ENCODE measurements at regions not wholly inside any gene's neighbourhood (a gene's known extent, or its start where the extent isn't known, plus 50 kb on each side); places are given as distances from the start of the nearest gene placed in this dataset.
"Not testable (repeated sequence)": the region's sequence is repeated elsewhere in the genome, so short reads cannot be mapped to it uniquely, and the experiment has no call there.

DNA sequence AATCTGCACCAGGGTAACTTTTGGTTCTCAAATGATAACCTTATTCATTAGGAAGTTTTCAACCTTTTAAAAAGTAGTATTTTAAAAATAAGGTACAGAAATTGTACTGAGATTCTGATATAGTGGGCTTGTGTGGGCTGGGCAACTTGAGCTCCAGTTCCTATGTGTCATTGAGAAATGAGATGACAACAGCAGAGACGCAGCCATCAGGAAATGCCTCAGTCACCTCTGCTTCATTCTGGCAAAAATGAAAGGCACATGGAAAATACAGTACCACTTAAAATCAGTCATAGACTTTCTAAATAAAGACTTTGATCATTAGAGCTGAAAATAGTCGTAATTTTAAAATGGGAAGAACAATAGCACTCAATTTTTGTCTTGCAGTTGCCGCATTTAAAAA, 480.2 kb downstream of the PLK2 start:
- Histone ChIP-seq H3K27ac (no peak overlapping the region), H3K4me1 (peaks cover 6% of the 10 kb centered on the region), H3K27me3 (no peaks in the 10 kb centered on the region), H3K9me3 (replicated peaks) (peaks cover 2% of the 10 kb centered on the region; the same call in 1 of the 2 replicates), H3K36me3 (no peaks in the 10 kb centered on the region), H3K4me3 (no peak overlapping the region)
- no peak for DNase-seq

- Histone ChIP-seq H3K27ac (no peak overlapping the region), H3K36me3 (no peaks in the 10 kb centered on the region), H3K4me3 (no peak overlapping the region), H3K27me3 (no peaks in the 10 kb centered on the region), H3K4me1 (peaks cover 6% of the 10 kb centered on the region), H3K9me3 (replicated peaks) (peaks cover 2% of the 10 kb centered on the region; the same call in 1 of the 2 replicates)
- DNase-seq = no peak
These were observed 483.4 kb downstream of the PLK2 start for GRCh38 chr5:57976506-57976905.

DNA sequence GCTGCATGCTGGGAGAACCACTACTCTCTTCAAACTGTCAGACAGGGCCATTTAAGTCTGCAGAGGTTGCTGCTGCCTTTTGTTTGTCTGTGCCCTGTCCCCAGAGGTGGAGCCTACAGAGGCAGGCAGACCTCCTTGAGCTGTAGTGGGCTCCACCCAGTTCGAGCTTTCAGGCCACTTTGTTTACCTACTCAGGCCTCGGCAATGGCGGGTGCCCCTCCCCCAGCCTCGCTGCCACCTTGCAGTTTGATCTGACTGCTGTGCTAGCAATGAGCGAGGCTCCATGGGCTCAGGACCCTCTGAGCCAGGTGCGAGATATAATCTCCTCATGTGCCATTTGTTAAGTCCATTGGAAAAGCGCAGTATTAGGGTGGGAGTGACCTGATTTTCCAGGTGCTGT, 487.8 kb downstream of the PLK2 start:
- H3K27ac ChIP-seq; H3K4me1 ChIP-seq; H3K27me3 ChIP-seq; H3K36me3 ChIP-seq; H3K4me3 ChIP-seq; H3K9me3 ChIP-seq (replicated peaks); DNase-seq: not testable (repeated sequence)

GRCh38 chr5:57960569-57960968, 478.0 kb upstream of the ACTBL2 start:
- no peaks in the 10 kb centered on the region for H3K36me3 ChIP-seq
- DNase-seq = no peak
- H3K4me1 ChIP-seq = 0 out of 2 replicates have a peak, but pooled peaks cover 2% of the 10 kb centered on the region

DNA sequence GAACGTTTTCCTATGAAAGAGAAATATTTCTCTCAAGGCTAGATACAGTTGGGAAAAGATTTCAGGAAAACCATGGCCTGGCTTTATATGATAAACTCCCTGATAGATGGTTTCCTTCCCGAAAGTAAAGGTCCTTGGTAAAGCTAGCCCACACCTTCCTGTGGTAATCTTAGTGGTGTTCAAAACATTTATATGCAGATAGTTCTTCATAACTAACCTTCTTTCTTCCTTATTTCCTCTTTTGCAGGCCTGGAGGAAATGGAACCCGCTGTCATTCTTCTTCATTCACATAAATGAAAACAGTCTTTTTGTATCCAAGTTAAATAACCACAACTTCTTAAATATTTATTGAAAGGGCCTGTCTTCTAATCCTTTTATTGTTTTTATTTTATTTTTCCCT, 474.0 kb upstream of the ACTBL2 start:
- 0 out of 2 replicates have a peak, but pooled peaks cover 2% of the 10 kb centered on the region for H3K4me1 ChIP-seq
- DNase-seq = no peak
- no peak overlapping the region for H3K27ac ChIP-seq
- H3K36me3 ChIP-seq = no peaks in the 10 kb centered on the region
- H3K4me3 ChIP-seq = no peak overlapping the region
- no peaks in the 10 kb centered on the region for H3K9me3 ChIP-seq (replicated peaks)
- H3K27me3 ChIP-seq = no peaks in the 10 kb centered on the region

More at GRCh38 chr5:57960569-57960968, 478.0 kb upstream of the ACTBL2 start:
- H3K27me3 ChIP-seq = no peaks in the 10 kb centered on the region
- no peak overlapping the region for H3K4me3 ChIP-seq
- H3K27ac ChIP-seq = no peak overlapping the region
- 0 out of 2 replicates have a peak, but pooled peaks cover under 1% of the 10 kb centered on the region for H3K9me3 ChIP-seq (replicated peaks)

GRCh38 chr5:57955511-57955910, 472.9 kb upstream of the ACTBL2 start:
- Histone ChIP-seq H3K4me1 (0 out of 2 replicates have a peak, but pooled peaks cover 2% of the 10 kb centered on the region), H3K36me3 (no peaks in the 10 kb centered on the region), H3K27ac (no peak overlapping the region), H3K27me3 (no peaks in the 10 kb centered on the region), H3K4me3 (no peak overlapping the region), H3K9me3 (replicated peaks) (no peaks in the 10 kb centered on the region)
- no peak for DNase-seq

- Histone ChIP-seq H3K4me3 (no peak overlapping the region), H3K4me1 (no peaks in the 10 kb centered on the region), H3K27me3 (no peaks in the 10 kb centered on the region), H3K9me3 (replicated peaks) (no peaks in the 10 kb centered on the region), H3K27ac (no peak overlapping the region), H3K36me3 (no peaks in the 10 kb centered on the region)
- no peak for DNase-seq
These were observed 471.2 kb upstream of the ACTBL2 start for GRCh38 chr5:57953792-57954191.

DNA sequence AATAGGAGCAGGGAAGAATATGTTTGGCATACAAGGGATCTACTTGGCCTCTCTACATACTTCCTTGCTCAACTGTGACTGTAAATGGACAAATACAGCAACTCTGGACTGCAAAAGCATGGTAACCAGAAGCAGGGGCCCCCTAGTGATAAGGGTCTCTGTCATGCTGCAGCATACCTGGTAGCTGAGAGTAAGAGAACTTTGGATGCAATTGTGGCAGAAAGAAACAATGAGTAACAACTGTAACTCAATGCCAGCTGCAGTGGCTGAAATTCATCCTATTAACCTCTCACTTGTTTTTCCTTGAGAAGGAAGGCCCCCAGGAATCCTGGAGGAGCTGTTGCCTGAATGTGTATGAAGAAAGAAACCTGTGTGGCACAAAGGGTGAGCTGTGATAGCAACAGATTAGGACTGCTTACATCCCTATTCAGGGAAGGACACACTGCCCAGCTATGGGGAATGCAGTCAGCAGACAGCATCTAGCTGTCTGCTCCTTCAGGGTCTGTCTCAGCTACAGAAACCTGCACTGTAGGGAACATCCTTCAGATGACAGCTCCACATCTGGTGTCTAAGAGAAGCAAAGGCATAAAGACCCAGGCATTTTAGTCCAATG, 468.1 kb upstream of the ACTBL2 start:
- no peak for DNase-seq
- H3K36me3 ChIP-seq = no peaks in the 10 kb centered on the region
- no peaks in the 10 kb centered on the region for H3K4me1 ChIP-seq
- H3K9me3 ChIP-seq (replicated peaks) = no peaks in the 10 kb centered on the region
- H3K27ac ChIP-seq = no peak overlapping the region
- no peaks in the 10 kb centered on the region for H3K27me3 ChIP-seq
- no peak overlapping the region for H3K4me3 ChIP-seq

- no peaks in the 10 kb centered on the region for H3K27me3 ChIP-seq
- DNase-seq = no peak
- no peaks in the 10 kb centered on the region for H3K4me1 ChIP-seq
- H3K4me3 ChIP-seq = no peak overlapping the region
- no peak overlapping the region for H3K27ac ChIP-seq
- H3K9me3 ChIP-seq (replicated peaks) = no peaks in the 10 kb centered on the region
- no peaks in the 10 kb centered on the region for H3K36me3 ChIP-seq
These were observed 465.5 kb upstream of the ACTBL2 start for GRCh38 chr5:57948091-57948490.

GRCh38 chr5:57947181-57947580, 464.6 kb upstream of the ACTBL2 start:
- no peaks in the 10 kb centered on the region for H3K27me3 ChIP-seq
- no peaks in the 10 kb centered on the region for H3K36me3 ChIP-seq
- no peaks in the 10 kb centered on the region for H3K4me1 ChIP-seq
- no peak for DNase-seq
- no peak overlapping the region for H3K4me3 ChIP-seq
- no peak overlapping the region for H3K27ac ChIP-seq
- H3K9me3 ChIP-seq (replicated peaks) = no peaks in the 10 kb centered on the region; the same call in 1 of the 2 replicates

DNA sequence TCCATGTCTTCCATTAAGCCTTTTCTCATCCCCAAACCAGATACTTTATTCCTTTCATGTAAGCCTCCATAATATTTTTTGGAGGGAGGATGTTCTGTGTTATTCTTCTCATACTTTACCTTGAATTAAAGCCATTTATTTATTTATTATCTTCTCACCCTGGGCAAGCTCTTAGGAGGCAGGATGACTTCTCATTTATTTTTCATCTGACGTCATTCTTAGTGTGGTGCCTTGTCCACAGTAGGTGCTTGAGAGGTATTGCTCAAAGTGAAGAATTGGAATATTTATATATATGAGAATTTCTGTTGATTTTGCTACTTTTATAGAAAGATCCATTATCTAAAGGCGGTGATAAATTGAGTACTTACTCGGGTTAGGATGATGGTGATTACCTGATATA, 458.3 kb upstream of the ACTBL2 start:
- Histone ChIP-seq H3K36me3 (no peaks in the 10 kb centered on the region), H3K4me3 (no peak overlapping the region), H3K9me3 (replicated peaks) (peaks cover 3% of the 10 kb centered on the region; the same call in 1 of the 2 replicates), H3K4me1 (peaks cover 16% of the 10 kb centered on the region), H3K27me3 (no peaks in the 10 kb centered on the region), H3K27ac (no peak overlapping the region)
- DNase-seq = no peak

- no peaks in the 10 kb centered on the region for H3K36me3 ChIP-seq
- no peaks in the 10 kb centered on the region for H3K27me3 ChIP-seq
- peaks cover 3% of the 10 kb centered on the region; the same call in 1 of the 2 replicates for H3K9me3 ChIP-seq (replicated peaks)
- DNase-seq = peak in 1 of 2 experiments; percentile 20
- peak overlapping the region; percentile 56 for H3K27ac ChIP-seq
- peaks cover 16% of the 10 kb centered on the region for H3K4me1 ChIP-seq
- no peak overlapping the region for H3K4me3 ChIP-seq
These were observed 457.6 kb upstream of the ACTBL2 start for GRCh38 chr5:57940236-57940635.

DNA sequence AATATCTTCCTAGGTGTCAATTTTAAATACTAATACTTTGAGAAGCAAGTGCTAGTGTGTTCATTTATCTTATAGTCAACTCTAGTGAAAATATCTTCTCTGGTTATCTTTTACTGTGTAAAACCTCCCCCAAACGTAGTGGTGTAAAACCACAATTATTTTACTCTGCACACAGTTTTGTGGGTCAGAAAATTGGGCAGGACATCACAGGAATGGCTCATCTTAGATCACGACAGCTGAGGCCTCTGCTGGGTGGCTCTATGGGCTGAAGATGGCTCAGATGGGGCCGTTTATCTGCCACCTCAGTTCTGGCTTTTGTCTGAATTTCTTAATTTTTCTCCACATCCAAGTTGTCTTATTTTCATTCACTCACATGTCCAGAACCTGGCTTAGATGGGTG, 457.2 kb upstream of the ACTBL2 start:
- peak overlapping the region; percentile 56 for H3K27ac ChIP-seq
- no peak overlapping the region for H3K4me3 ChIP-seq
- H3K9me3 ChIP-seq (replicated peaks) = peaks cover 3% of the 10 kb centered on the region; the same call in 1 of the 2 replicates
- H3K4me1 ChIP-seq = peaks cover 16% of the 10 kb centered on the region
- DNase-seq = peak; percentile 15 to 38
- no peaks in the 10 kb centered on the region for H3K27me3 ChIP-seq
- no peaks in the 10 kb centered on the region for H3K36me3 ChIP-seq

- peak overlapping the region; percentile 56 for H3K27ac ChIP-seq
- H3K9me3 ChIP-seq (replicated peaks) = peaks cover 3% of the 10 kb centered on the region; the same call in 1 of the 2 replicates
- H3K27me3 ChIP-seq = no peaks in the 10 kb centered on the region
- no peak for DNase-seq
- no peak overlapping the region for H3K4me3 ChIP-seq
- peaks cover 16% of the 10 kb centered on the region for H3K4me1 ChIP-seq
- H3K36me3 ChIP-seq = no peaks in the 10 kb centered on the region
These were observed 456.7 kb upstream of the ACTBL2 start for GRCh38 chr5:57939335-57939734.

- no peak for DNase-seq
- H3K4me3 ChIP-seq = no peak overlapping the region
- H3K36me3 ChIP-seq = no peaks in the 10 kb centered on the region
- peaks cover 3% of the 10 kb centered on the region; the same call in 1 of the 2 replicates for H3K9me3 ChIP-seq (replicated peaks)
- H3K4me1 ChIP-seq = peaks cover 16% of the 10 kb centered on the region
- H3K27ac ChIP-seq = no peak overlapping the region
- no peaks in the 10 kb centered on the region for H3K27me3 ChIP-seq
These were observed 455.6 kb upstream of the ACTBL2 start for GRCh38 chr5:57938174-57938557.
